Astrocyte (in vitro differentiated cells and primary cell): ENCODE measurements at regions not wholly inside any gene's neighbourhood (a gene's known extent, or its start where the extent isn't known, plus 50 kb on each side); places are given as distances from the start of the nearest gene placed in this dataset.

ENCODE experiments used
- DNase-seq: peaks from one replicate; pipeline ENCODE4 v3.0.0-alpha.2; 2010; ENCODE audit warnings: low read depth
- FAIRE-seq: peaks from 2 replicates; lab custom pipeline; 2011; peaks lifted over from hg19 to GRCh38; lab: Jason Lieb, UNC
- H2AFZ ChIP-seq: 2 replicates; pipeline ENCODE4 v1.6.0; 2012; ENCODE audit warnings: low read depth, low read length, inconsistent platforms
- H3K27ac ChIP-seq: 2 replicates; pipeline ENCODE4 v1.5.1; 2011; ENCODE audit warnings: low read depth, low read length, inconsistent platforms
- H3K27me3 ChIP-seq: 2 replicates; pipeline ENCODE4 v1.6.0; 2011; ENCODE audit warnings: low read length, inconsistent platforms; ENCODE audit not compliant: insufficient read depth
- H3K36me3 ChIP-seq: 2 replicates; pipeline ENCODE4 v1.5.1; 2011; ENCODE audit warnings: low read length, inconsistent platforms; ENCODE audit not compliant: insufficient read depth
- H3K4me1 ChIP-seq: 2 replicates; pipeline ENCODE4 v1.5.1; 2011; ENCODE audit warnings: low read length, inconsistent platforms; ENCODE audit not compliant: insufficient read depth
- H3K4me2 ChIP-seq: 2 replicates; pipeline ENCODE4 v1.6.0; 2012; ENCODE audit warnings: low read length, inconsistent platforms
- H3K4me3 ChIP-seq: 2 replicates; pipeline ENCODE4 v1.5.1; 2011; ENCODE audit warnings: low read depth, mild to moderate bottlenecking, low read length, inconsistent platforms; ENCODE audit not compliant: insufficient read depth
- H3K79me2 ChIP-seq: 2 replicates; pipeline ENCODE4 v1.6.0; 2012; ENCODE audit warnings: mild to moderate bottlenecking, low read length, inconsistent platforms; ENCODE audit not compliant: insufficient read depth
- H3K9ac ChIP-seq: 2 replicates; pipeline ENCODE4 v1.6.0; 2012; ENCODE audit warnings: mild to moderate bottlenecking, low read length, inconsistent platforms
- H3K9me3 ChIP-seq: 2 replicates; pipeline ENCODE4 v1.5.1; 2012; ENCODE audit warnings: low read depth, mild to moderate bottlenecking, low read length, inconsistent platforms; ENCODE audit not compliant: insufficient read depth
- H4K20me1 ChIP-seq: 2 replicates; pipeline ENCODE4 v1.6.0; 2012; ENCODE audit warnings: low read length, inconsistent platforms; ENCODE audit not compliant: insufficient read depth
- H3K27ac Mint-ChIP-seq: one replicate; pipeline ENCODE4 v1.8.0; 2021; ENCODE audit warnings: mild to moderate bottlenecking, mixed read lengths; ENCODE audit not compliant: unreplicated experiment
- H3K27me3 Mint-ChIP-seq: one replicate; pipeline ENCODE4 v1.8.0; 2021; ENCODE audit warnings: low read depth, mixed read lengths; ENCODE audit not compliant: unreplicated experiment
- H3K36me3 Mint-ChIP-seq: one replicate; pipeline ENCODE4 v1.8.0; 2021; ENCODE audit warnings: low read depth, mixed read lengths; ENCODE audit not compliant: unreplicated experiment
- H3K4me1 Mint-ChIP-seq: one replicate; pipeline ENCODE4 v1.8.0; 2021; ENCODE audit warnings: low read depth, mixed read lengths; ENCODE audit not compliant: unreplicated experiment
- H3K4me3 Mint-ChIP-seq: one replicate; pipeline ENCODE4 v1.8.0; 2021; ENCODE audit warnings: mild to moderate bottlenecking, moderate library complexity, mixed read lengths; ENCODE audit not compliant: unreplicated experiment
- H3K9me3 Mint-ChIP-seq: one replicate; pipeline ENCODE4 v1.8.0; 2021; ENCODE audit warnings: mild to moderate bottlenecking, mixed read lengths; ENCODE audit not compliant: unreplicated experiment
- CTCF ChIP-seq: IDR thresholded peaks from 2 replicates; pipeline ENCODE4 v1.5.1; 2011; ENCODE audit warnings: low read depth, mild to moderate bottlenecking, inconsistent platforms, low read length, moderate library complexity; ENCODE audit not compliant: insufficient read depth
- EZH2 ChIP-seq: IDR thresholded peaks from 2 replicates; pipeline ENCODE4 v1.6.1; 2012; ENCODE audit warnings: mild to moderate bottlenecking, low read length, inconsistent platforms; ENCODE audit not compliant: insufficient read depth

DNA sequence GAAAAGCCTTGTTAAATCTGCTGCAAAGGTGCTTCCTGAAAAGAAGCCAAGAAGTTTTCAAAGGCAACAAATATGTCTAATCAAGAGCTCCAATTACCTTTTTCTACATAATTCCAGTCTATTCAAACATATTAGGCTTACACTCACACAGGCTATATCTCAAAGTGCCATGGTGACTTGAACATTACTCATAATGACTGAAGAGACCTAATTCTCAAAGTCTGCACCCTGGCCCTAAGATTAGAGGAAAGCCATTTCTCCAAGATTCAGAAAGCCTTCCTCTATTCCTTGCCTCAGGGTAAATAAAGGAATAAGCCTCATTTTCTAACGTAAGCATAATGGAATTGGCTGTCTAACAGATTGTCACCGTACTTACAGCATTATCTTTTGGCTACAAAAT, 78.3 kb upstream of the THSD7A start:
- H3K4me2 ChIP-seq, result no peak overlapping the region
- no peak overlapping the region for H2AFZ ChIP-seq
- Mint-ChIP-seq H3K27me3 (no peaks in the 10 kb centered on the region), H3K4me3 (no peak overlapping the region), H3K4me1 (no peaks in the 10 kb centered on the region), H3K27ac (no peak overlapping the region), H3K36me3 (no peaks in the 10 kb centered on the region), H3K9me3 (no peaks in the 10 kb centered on the region)
- H3K27ac ChIP-seq, result no peak overlapping the region
- no peaks in the 10 kb centered on the region for H4K20me1 ChIP-seq
- H3K9me3 ChIP-seq, result no peaks in the 10 kb centered on the region
- no peaks in the 10 kb centered on the region for H3K27me3 ChIP-seq
- no peak overlapping the region for H3K9ac ChIP-seq
- FAIRE-seq, result no peak
- H3K4me3 ChIP-seq, result no peak overlapping the region
- no peaks in the 10 kb centered on the region for H3K36me3 ChIP-seq
- no peak for DNase-seq
- TF ChIP-seq EZH2 (no peak), CTCF (no peak)
- no peaks in the 10 kb centered on the region for H3K79me2 ChIP-seq
- no peaks in the 10 kb centered on the region for H3K4me1 ChIP-seq

DNA sequence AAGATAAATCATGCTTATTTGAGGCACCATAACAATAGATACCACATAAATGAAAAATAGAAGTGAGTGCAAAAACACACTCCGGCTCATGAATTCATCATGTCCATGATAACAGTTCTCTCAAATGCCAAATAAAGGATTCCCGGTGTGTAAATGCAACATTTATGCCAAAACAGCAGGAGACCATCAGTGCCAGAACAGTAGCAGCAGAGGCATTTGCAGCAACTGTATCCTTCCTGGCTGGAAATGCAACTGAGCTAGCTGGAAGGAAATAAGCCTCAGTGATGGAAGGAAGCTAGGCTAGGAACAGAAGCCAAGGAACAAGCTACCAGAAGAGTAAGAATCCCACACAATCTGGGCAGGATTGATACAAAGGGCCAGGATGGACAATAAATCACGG, 79.9 kb upstream of the THSD7A start:
- H3K27me3 ChIP-seq, result no peaks in the 10 kb centered on the region
- H3K9me3 ChIP-seq, result no peaks in the 10 kb centered on the region
- H3K4me2 ChIP-seq, result no peak overlapping the region
- no peak overlapping the region for H3K27ac ChIP-seq
- Mint-ChIP-seq H3K36me3 (no peaks in the 10 kb centered on the region), H3K27ac (no peak overlapping the region), H3K4me1 (no peaks in the 10 kb centered on the region), H3K27me3 (no peaks in the 10 kb centered on the region), H3K9me3 (no peaks in the 10 kb centered on the region), H3K4me3 (no peak overlapping the region)
- no peak overlapping the region for H3K4me3 ChIP-seq
- H4K20me1 ChIP-seq, result no peaks in the 10 kb centered on the region
- no peak overlapping the region for H3K9ac ChIP-seq
- no peaks in the 10 kb centered on the region for H3K79me2 ChIP-seq
- no peak for TF ChIP-seq CTCF
- no peak for TF ChIP-seq EZH2
- no peaks in the 10 kb centered on the region for H3K4me1 ChIP-seq
- H2AFZ ChIP-seq, result no peak overlapping the region
- H3K36me3 ChIP-seq, result no peaks in the 10 kb centered on the region
- DNase-seq (no peak), FAIRE-seq (no peak)

- H2AFZ ChIP-seq, result no peak overlapping the region
- H3K36me3 ChIP-seq, result no peaks in the 10 kb centered on the region
- H3K27me3 Mint-ChIP-seq, result no peaks in the 10 kb centered on the region
- no peaks in the 10 kb centered on the region for H3K4me1 ChIP-seq
- no peak overlapping the region for H3K27ac ChIP-seq
- TF ChIP-seq CTCF, result no peak
- no peak for TF ChIP-seq EZH2
- FAIRE-seq (no peak), DNase-seq (no peak)
- no peaks in the 10 kb centered on the region for H3K4me1 Mint-ChIP-seq
- H3K9me3 ChIP-seq, result no peaks in the 10 kb centered on the region
- H3K27ac Mint-ChIP-seq, result no peak overlapping the region
- H3K27me3 ChIP-seq, result no peaks in the 10 kb centered on the region
- H4K20me1 ChIP-seq, result no peaks in the 10 kb centered on the region
- H3K79me2 ChIP-seq, result no peaks in the 10 kb centered on the region
- H3K4me2 ChIP-seq, result no peak overlapping the region
- no peaks in the 10 kb centered on the region for H3K9me3 Mint-ChIP-seq
- no peak overlapping the region for H3K4me3 Mint-ChIP-seq
- no peak overlapping the region for H3K9ac ChIP-seq
- no peaks in the 10 kb centered on the region for H3K36me3 Mint-ChIP-seq
- no peak overlapping the region for H3K4me3 ChIP-seq
Observed at GRCh38 chr7:11914645-11915044, 82.6 kb upstream of the THSD7A start.
